RWPE2 (cell line): ENCODE measurements at regions not wholly inside any gene's neighbourhood (a gene's known extent, or its start where the extent isn't known, plus 50 kb on each side); places are given as distances from the start of the nearest gene placed in this dataset.

Source experiments
- ATAC-seq: fragments of 200-7000 bp; cut with Tn5 transposase; 3 replicates; pipeline ENCODE4 v1.9.1; 2021; ENCODE audit warnings: low read depth
- DNase-seq: peaks from one replicate; pipeline ENCODE4 v3.0.0-alpha.2; 2020; ENCODE audit warnings: low spot score
- H3K27ac ChIP-seq: fragments of 450-650 bp; 2 replicates; pipeline ENCODE4 v1.5.1; 2017; ENCODE audit warnings: mild to moderate bottlenecking; ENCODE audit not compliant: poor library complexity, severe bottlenecking
- H3K27me3 ChIP-seq: fragments of 250-450 bp; sonication (Bioruptor Pico); 2 replicates; pipeline ENCODE4 v1.5.1; 2021; ENCODE audit warnings: mild to moderate bottlenecking, moderate library complexity; ENCODE audit not compliant: insufficient read depth, poor library complexity, severe bottlenecking
- H3K36me3 ChIP-seq: fragments of 250-450 bp; sonication (Bioruptor Pico); 2 replicates; pipeline ENCODE4 v1.5.1; 2020; ENCODE audit warnings: low read depth, mild to moderate bottlenecking, moderate library complexity
- H3K4me1 ChIP-seq: fragments of 250-450 bp; sonication (Bioruptor Pico); 2 replicates; pipeline ENCODE4 v1.5.1; 2021; ENCODE audit warnings: mild to moderate bottlenecking, moderate library complexity; ENCODE audit not compliant: insufficient read depth, poor library complexity, severe bottlenecking
- H3K4me3 ChIP-seq: fragments of 250-450 bp; sonication (Bioruptor Pico); 2 replicates; pipeline ENCODE4 v1.5.1; 2021; ENCODE audit warnings: mild to moderate bottlenecking, moderate library complexity; ENCODE audit not compliant: severe bottlenecking
- H3K9me3 ChIP-seq: fragments of 250-450 bp; sonication (Bioruptor Pico); 2 replicates; pipeline ENCODE4 v1.5.1; 2021; ENCODE audit warnings: mild to moderate bottlenecking, moderate library complexity; ENCODE audit not compliant: severe bottlenecking
- TF ChIP-seq, protein P1 (sequence below): fragments of 450-650 bp; IDR thresholded peaks from one replicate; pipeline ENCODE4 v1.5.1; 2017; ENCODE audit warnings: mild to moderate bottlenecking, moderate library complexity; ENCODE audit not compliant: poor library complexity, severe bottlenecking

DNA sequence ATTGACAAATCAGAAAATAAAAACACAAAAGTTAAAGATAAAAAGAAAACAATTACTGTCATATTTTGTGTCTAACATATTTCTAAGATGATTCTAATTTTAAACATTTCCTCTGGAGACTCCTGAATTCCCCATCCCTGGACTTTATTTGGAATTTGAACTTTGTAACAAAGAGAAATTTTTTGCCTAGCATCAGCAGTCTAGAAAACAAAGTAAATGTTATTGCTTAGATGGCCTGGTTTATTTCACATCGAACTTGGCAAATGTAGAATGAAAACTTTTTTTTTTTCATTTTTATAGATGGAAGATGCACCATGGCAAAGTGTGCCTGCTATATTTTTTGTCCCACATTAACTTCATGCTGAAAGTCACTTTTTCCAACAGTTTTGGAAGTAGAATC, 159.1 kb downstream of the TBX18 start:
- H3K27ac ChIP-seq: no peak overlapping the region
- TF ChIP-seq, protein P1, sequence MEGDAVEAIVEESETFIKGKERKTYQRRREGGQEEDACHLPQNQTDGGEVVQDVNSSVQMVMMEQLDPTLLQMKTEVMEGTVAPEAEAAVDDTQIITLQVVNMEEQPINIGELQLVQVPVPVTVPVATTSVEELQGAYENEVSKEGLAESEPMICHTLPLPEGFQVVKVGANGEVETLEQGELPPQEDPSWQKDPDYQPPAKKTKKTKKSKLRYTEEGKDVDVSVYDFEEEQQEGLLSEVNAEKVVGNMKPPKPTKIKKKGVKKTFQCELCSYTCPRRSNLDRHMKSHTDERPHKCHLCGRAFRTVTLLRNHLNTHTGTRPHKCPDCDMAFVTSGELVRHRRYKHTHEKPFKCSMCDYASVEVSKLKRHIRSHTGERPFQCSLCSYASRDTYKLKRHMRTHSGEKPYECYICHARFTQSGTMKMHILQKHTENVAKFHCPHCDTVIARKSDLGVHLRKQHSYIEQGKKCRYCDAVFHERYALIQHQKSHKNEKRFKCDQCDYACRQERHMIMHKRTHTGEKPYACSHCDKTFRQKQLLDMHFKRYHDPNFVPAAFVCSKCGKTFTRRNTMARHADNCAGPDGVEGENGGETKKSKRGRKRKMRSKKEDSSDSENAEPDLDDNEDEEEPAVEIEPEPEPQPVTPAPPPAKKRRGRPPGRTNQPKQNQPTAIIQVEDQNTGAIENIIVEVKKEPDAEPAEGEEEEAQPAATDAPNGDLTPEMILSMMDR: no peak
- H3K4me1 ChIP-seq: no peaks in the 10 kb centered on the region
- H3K9me3 ChIP-seq: no peaks in the 10 kb centered on the region
- no peaks in the 10 kb centered on the region for H3K36me3 ChIP-seq
- H3K27me3 ChIP-seq: no peaks in the 10 kb centered on the region
- ATAC-seq: no peak
- no peak for DNase-seq
- no peak overlapping the region for H3K4me3 ChIP-seq

- TF ChIP-seq, protein P1: no peak
- no peak for DNase-seq
- ATAC-seq: no peak
- H3K36me3 ChIP-seq: 0 out of 2 replicates have a peak, but pooled peaks cover 3% of the 10 kb centered on the region
- H3K4me3 ChIP-seq: no peak overlapping the region
- no peaks in the 10 kb centered on the region for H3K27me3 ChIP-seq
- H3K27ac ChIP-seq: no peak overlapping the region
- no peaks in the 10 kb centered on the region for H3K4me1 ChIP-seq
- no peaks in the 10 kb centered on the region for H3K9me3 ChIP-seq
Observed at GRCh38 chr6:84601366-84601765, 163.0 kb downstream of the TBX18 start.

- ATAC-seq (no peak), DNase-seq (no peak)
- Histone ChIP-seq H3K9me3 (no peaks in the 10 kb centered on the region), H3K4me3 (no peak overlapping the region), H3K27me3 (no peaks in the 10 kb centered on the region), H3K27ac (no peak overlapping the region), H3K4me1 (no peaks in the 10 kb centered on the region), H3K36me3 (0 out of 2 replicates have a peak, but pooled peaks cover 3% of the 10 kb centered on the region)
- TF ChIP-seq, protein P1: no peak
Observed at GRCh38 chr6:84599991-84600390, 164.4 kb downstream of the TBX18 start.

DNA sequence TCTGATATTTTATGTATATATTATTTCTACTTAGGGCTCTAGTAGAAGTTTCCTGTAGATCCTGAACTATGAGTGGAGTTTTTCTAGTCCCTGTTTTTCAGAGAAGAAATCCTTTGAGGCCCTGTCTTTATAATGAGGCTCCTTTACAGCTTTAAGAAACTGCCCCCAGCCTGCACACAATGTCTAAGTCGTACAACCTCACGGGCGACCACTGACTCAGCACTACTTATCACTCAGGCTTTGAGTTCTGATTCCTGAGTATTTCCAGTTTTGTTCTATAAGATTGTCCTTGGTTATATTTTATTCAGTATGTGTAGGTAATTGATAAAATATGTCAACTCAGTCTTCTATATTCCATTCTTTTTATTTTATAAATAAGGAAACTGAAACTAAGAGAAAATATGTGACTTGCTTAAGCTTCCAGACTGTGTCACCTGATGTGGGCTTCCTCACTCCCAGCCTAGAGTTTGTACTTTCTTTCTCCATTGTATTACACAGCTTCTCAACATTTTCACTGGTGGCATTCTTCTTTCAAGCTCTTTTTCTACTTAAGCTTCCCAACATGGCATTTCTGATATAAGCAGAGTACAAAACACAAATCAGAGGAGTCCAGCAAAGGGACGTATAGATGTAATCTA, 167.0 kb downstream of the TBX18 start:
- TF ChIP-seq, protein P1: no peak
- ATAC-seq (no peak), DNase-seq (no peak)
- Histone ChIP-seq H3K27ac (no peak overlapping the region), H3K36me3 (0 out of 2 replicates have a peak, but pooled peaks cover 3% of the 10 kb centered on the region), H3K9me3 (no peaks in the 10 kb centered on the region), H3K4me1 (no peaks in the 10 kb centered on the region), H3K27me3 (no peaks in the 10 kb centered on the region), H3K4me3 (no peak overlapping the region)

DNA sequence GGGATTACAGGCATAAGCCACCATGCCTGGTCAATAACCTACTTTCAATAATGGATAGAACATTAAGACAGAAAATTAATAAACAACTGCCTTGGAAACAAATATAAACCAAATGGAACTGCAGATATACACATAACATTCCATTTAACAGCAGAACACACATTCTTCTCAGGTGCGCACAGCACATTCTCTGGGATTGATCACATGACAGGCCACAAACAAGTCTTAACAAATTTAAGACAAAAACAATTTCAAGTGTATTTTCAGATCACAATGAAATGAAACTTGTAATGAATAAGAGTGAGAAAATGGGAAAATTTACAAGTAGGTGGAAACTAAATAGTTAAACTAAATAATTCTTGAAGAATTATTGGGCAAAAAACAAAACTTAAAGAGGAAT, 167.9 kb downstream of the TBX18 start:
- Histone ChIP-seq H3K27me3 (no peaks in the 10 kb centered on the region), H3K27ac (no peak overlapping the region), H3K4me1 (no peaks in the 10 kb centered on the region), H3K36me3 (0 out of 2 replicates have a peak, but pooled peaks cover 3% of the 10 kb centered on the region), H3K4me3 (no peak overlapping the region), H3K9me3 (no peaks in the 10 kb centered on the region)
- DNase-seq (no peak), ATAC-seq (no peak)
- TF ChIP-seq, protein P1: no peak
